Endothelial cell of umbilical vein (primary cell): ENCODE measurements at regions not wholly inside any gene's neighbourhood (a gene's known extent, or its start where the extent isn't known, plus 50 kb on each side); places are given as distances from the start of the nearest gene placed in this dataset.

Experiments
- CTCF ChIP-seq, 2 donors: IDR thresholded peaks; 1 replicate in 1 of 2; 2 replicates in 1 of 2; pipeline ENCODE4 v1.5.1; 2011; ENCODE audit warnings: low read length in 2 of 2, mild to moderate bottlenecking in 2 of 2, moderate library complexity in 2 of 2, control low read depth in 1 of 2, inconsistent platforms in 1 of 2, low read depth in 1 of 2; ENCODE audit not compliant: insufficient read depth in 1 of 2; ENCODE audit errors: extremely low read depth in 1 of 2
- EZH2 ChIP-seq: IDR thresholded peaks from 2 replicates; pipeline ENCODE4 v1.6.1; 2012; ENCODE audit warnings: borderline replicate concordance, low read depth, mild to moderate bottlenecking, moderate library complexity, low read length, inconsistent platforms; ENCODE audit not compliant: severe bottlenecking
- FOS ChIP-seq: IDR thresholded peaks from 2 replicates; pipeline ENCODE4 v1.6.1; 2011; ENCODE audit warnings: mild to moderate bottlenecking, low read length, moderate library complexity, borderline replicate concordance; ENCODE audit not compliant: insufficient read depth
- JUN ChIP-seq: IDR thresholded peaks from 2 replicates; pipeline ENCODE4 v1.6.1; 2011; ENCODE audit warnings: borderline replicate concordance, low read depth; ENCODE audit not compliant: insufficient read length, insufficient read depth
- MAX ChIP-seq: IDR thresholded peaks from 2 replicates; pipeline ENCODE4 v1.6.1; 2011; ENCODE audit not compliant: insufficient read depth, insufficient read length
- POLR2A ChIP-seq: IDR thresholded peaks from 2 replicates; pipeline ENCODE4 v1.6.1; 2012; ENCODE audit warnings: low read depth, mild to moderate bottlenecking, control low read depth, low read length
- POLR2AphosphoS5 ChIP-seq: IDR thresholded peaks from 2 replicates; pipeline ENCODE4 v1.6.1; 2012; ENCODE audit warnings: low read depth, mild to moderate bottlenecking, control low read depth, low read length, moderate library complexity; ENCODE audit not compliant: insufficient read depth

- TF ChIP-seq CTCF (IDR thresholded peaks at IDR 0.05; ENCODE audit: extremely low read depth in 1 of 2, insufficient read depth in 1 of 2, low read depth in 1 of 2, low read length in 2 of 2): no peak
- TF ChIP-seq POLR2A: no peak
- no peak for TF ChIP-seq POLR2AphosphoS5
- TF ChIP-seq MAX: no peak
- TF ChIP-seq EZH2: no peak
- TF ChIP-seq FOS: no peak
- TF ChIP-seq JUN: no peak
Observed at GRCh38 chr5:158304607-158305006, 445.7 kb upstream of the CLINT1 start.
